Mammary epithelial cell (primary cell): ENCODE measurements at regions not wholly inside any gene's neighbourhood (a gene's known extent, or its start where the extent isn't known, plus 50 kb on each side); places are given as distances from the start of the nearest gene placed in this dataset.

Experiments
- CTCF ChIP-seq, 2 donors: IDR thresholded peaks in 1 of 2; conservative IDR thresholded peaks in 1 of 2; 2 replicates each; pipeline ENCODE4 v1.5.1; 2011 to 2012; ENCODE audit warnings: inconsistent platforms in 2 of 2, low read length in 2 of 2, mild to moderate bottlenecking in 2 of 2, control low read depth in 1 of 2, low read depth in 1 of 2; ENCODE audit not compliant: insufficient read depth in 1 of 2; ENCODE audit errors: extremely low read depth in 1 of 2
- EZH2 ChIP-seq: IDR thresholded peaks from 2 replicates; pipeline ENCODE4 v1.6.1; 2012; ENCODE audit warnings: low read length, inconsistent platforms, borderline replicate concordance

GRCh38 chr9:12612211-12612770 lies 80.9 kb upstream of the TYRP1 start:
- TF ChIP-seq EZH2 (no peak), CTCF (conservative IDR thresholded peaks at IDR 0.05 in 1 of 2, IDR thresholded peaks at IDR 0.05 in 1 of 2; ENCODE audit: extremely low read depth in 1 of 2, insufficient read depth in 1 of 2, low read depth in 1 of 2, low read length in 2 of 2) (no peak)
